ENCODE measurements at regions not wholly inside any gene's neighbourhood (a gene's known extent, or its start where the extent isn't known, plus 50 kb on each side); places are given as distances from the start of the nearest gene placed in this dataset.

DNA sequence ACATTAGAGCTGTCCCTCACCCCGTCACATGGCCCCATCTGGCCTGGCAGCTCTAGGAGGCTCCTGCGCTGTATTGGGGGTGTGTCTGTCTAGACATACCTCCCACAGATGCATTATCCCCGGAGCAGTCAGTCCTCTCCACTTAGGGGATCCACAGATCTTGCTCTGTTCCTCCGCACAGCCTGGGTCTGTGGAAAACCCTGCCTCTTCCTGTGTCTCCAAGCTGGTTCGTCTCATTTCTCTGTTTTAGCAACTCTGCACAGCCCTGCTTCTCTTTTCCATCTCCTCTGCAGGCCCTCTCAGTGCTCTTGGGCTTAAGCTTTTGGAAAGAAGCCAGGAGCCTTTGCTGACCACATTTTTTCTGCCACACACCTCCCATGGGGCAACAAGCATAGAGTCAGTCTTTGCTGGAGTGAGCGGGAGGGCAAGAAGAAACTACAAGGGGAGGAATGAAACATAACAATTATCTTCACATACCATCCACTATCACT lies 241.5 kb downstream of the FOXD2 start:
- no peak overlapping the region for H3K4me3 ChIP-seq (ENCODE audit: low read depth, low read length, poor library complexity, severe bottlenecking)

DNA sequence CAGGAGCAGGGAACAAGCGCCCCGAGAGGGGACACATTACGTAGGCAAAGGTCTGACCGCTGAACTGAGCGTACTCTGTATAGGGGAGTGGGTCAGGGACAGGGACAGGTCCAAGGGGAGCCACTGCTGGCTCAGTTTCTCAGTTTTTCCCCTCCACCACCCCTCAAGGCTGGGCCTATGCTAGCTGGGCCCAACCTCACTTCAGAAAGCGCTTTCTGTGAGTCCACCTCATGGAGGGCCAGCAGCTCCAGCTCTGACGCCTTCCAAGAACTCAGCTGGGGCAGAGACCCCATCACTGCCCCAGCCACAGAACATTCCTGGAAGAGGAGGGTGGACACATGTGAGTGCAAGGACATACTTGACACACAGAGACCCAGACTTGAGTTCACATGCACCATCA lies 242.0 kb downstream of the FOXD2 start:
- no peaks in the 10 kb centered on the region for H3K9me2 ChIP-seq (ENCODE audit: low read depth, low read length)
- H3K4me1 ChIP-seq (ENCODE audit: insufficient read depth, low read length, severe bottlenecking), result no peaks in the 10 kb centered on the region
- H2AFZ ChIP-seq (ENCODE audit: low read length), result no peak overlapping the region
- no peak overlapping the region for H3K27ac ChIP-seq (ENCODE audit: low read depth, low read length, poor library complexity, severe bottlenecking)
- no peak overlapping the region for H3K4me2 ChIP-seq (ENCODE audit: low read length)
- no peak overlapping the region for H3K4me3 ChIP-seq (ENCODE audit: low read depth, low read length, poor library complexity, severe bottlenecking)
- H3K36me3 ChIP-seq (ENCODE audit: insufficient read depth, low read length), result no peaks in the 10 kb centered on the region
- TF ChIP-seq, protein P1, sequence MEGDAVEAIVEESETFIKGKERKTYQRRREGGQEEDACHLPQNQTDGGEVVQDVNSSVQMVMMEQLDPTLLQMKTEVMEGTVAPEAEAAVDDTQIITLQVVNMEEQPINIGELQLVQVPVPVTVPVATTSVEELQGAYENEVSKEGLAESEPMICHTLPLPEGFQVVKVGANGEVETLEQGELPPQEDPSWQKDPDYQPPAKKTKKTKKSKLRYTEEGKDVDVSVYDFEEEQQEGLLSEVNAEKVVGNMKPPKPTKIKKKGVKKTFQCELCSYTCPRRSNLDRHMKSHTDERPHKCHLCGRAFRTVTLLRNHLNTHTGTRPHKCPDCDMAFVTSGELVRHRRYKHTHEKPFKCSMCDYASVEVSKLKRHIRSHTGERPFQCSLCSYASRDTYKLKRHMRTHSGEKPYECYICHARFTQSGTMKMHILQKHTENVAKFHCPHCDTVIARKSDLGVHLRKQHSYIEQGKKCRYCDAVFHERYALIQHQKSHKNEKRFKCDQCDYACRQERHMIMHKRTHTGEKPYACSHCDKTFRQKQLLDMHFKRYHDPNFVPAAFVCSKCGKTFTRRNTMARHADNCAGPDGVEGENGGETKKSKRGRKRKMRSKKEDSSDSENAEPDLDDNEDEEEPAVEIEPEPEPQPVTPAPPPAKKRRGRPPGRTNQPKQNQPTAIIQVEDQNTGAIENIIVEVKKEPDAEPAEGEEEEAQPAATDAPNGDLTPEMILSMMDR (IDR thresholded peaks at IDR 0.05; ENCODE audit: low read length), result no peak
- H3K9ac ChIP-seq (ENCODE audit: low read length), result no peak overlapping the region
- H3K9me3 ChIP-seq (ENCODE audit: low read length), result no peaks in the 10 kb centered on the region
- no peaks in the 10 kb centered on the region for H4K20me1 ChIP-seq (ENCODE audit: insufficient read depth, low read length)
- no peaks in the 10 kb centered on the region for H3F3A ChIP-seq (ENCODE audit: insufficient read depth, low read length)
- H3K79me2 ChIP-seq (ENCODE audit: insufficient read depth, low read length), result no peaks in the 10 kb centered on the region
- H3K27me3 ChIP-seq (ENCODE audit: insufficient read depth, low read length), result no peaks in the 10 kb centered on the region

More for the DNA sequence above, 241.5 kb downstream of the FOXD2 start:
- H3K36me3 ChIP-seq (ENCODE audit: insufficient read depth, low read length), result no peaks in the 10 kb centered on the region
- TF ChIP-seq EZH2 (IDR thresholded peaks at IDR 0.05; ENCODE audit: borderline replicate concordance, low read length), result no peak
- TF ChIP-seq, protein P1 (IDR thresholded peaks at IDR 0.05; ENCODE audit: low read length), result no peak
- H3K4me2 ChIP-seq (ENCODE audit: low read length), result no peak overlapping the region
- H3F3A ChIP-seq (ENCODE audit: insufficient read depth, low read length), result no peaks in the 10 kb centered on the region
- no peak overlapping the region for H3K9ac ChIP-seq (ENCODE audit: low read length)
- no peaks in the 10 kb centered on the region for H3K27me3 ChIP-seq (ENCODE audit: insufficient read depth, low read length)
- no peaks in the 10 kb centered on the region for H3K9me2 ChIP-seq (ENCODE audit: low read depth, low read length)
- H3K27ac ChIP-seq (ENCODE audit: low read depth, low read length, poor library complexity, severe bottlenecking), result no peak overlapping the region
- H3K9me3 ChIP-seq (ENCODE audit: low read length), result no peaks in the 10 kb centered on the region
- H3K79me2 ChIP-seq (ENCODE audit: insufficient read depth, low read length), result no peaks in the 10 kb centered on the region
- H4K20me1 ChIP-seq (ENCODE audit: insufficient read depth, low read length), result no peaks in the 10 kb centered on the region
- no peak overlapping the region for H2AFZ ChIP-seq (ENCODE audit: low read length)
- H3K4me1 ChIP-seq (ENCODE audit: insufficient read depth, low read length, severe bottlenecking), result no peaks in the 10 kb centered on the region

DNA sequence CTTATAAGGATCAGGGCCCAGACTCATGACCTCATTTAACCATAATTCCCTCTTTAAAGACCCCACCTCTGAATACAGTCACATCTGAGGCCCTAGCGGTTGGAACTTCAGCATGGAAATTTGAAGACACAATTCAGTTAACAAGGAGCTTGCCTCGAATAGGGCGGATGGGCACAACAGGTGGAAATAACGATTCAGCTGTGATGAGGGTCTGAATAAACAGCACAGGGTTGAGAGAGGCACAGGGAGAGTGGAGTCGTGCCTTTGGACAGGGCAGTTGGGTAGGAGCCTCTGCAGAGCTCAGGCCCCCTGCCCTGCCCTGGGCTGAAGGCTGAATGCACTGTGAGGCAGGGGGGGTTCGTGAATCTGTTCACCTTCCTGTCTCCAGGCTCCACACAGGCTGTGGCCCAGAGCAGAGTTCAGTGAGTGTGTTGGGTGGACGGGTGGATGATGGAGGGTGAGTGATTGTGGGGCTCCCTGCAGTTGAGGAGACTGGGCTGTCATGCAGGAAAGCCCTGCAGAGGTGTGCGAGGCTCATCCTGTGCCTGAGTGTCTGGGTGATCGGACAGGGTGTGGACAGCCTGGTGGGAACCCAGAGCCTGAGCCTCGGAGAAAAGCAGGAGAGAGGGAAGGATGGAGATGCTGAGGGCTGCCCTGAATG lies 243.1 kb downstream of the FOXD2 start:
- H3K27ac ChIP-seq (ENCODE audit: low read depth, low read length, poor library complexity, severe bottlenecking), result no peak overlapping the region
- H3K4me1 ChIP-seq (ENCODE audit: insufficient read depth, low read length, severe bottlenecking), result no peaks in the 10 kb centered on the region
- H3K79me2 ChIP-seq (ENCODE audit: insufficient read depth, low read length), result no peaks in the 10 kb centered on the region
- no peaks in the 10 kb centered on the region for H3K9me2 ChIP-seq (ENCODE audit: low read depth, low read length)
- H3K9me3 ChIP-seq (ENCODE audit: low read length), result no peaks in the 10 kb centered on the region
- H4K20me1 ChIP-seq (ENCODE audit: insufficient read depth, low read length), result no peaks in the 10 kb centered on the region
- no peaks in the 10 kb centered on the region for H3F3A ChIP-seq (ENCODE audit: insufficient read depth, low read length)
- no peak for TF ChIP-seq EZH2 (IDR thresholded peaks at IDR 0.05; ENCODE audit: borderline replicate concordance, low read length)
- TF ChIP-seq, protein P1 (IDR thresholded peaks at IDR 0.05; ENCODE audit: low read length), result no peak
- no peak overlapping the region for H2AFZ ChIP-seq (ENCODE audit: low read length)
- no peak overlapping the region for H3K4me2 ChIP-seq (ENCODE audit: low read length)
- H3K27me3 ChIP-seq (ENCODE audit: insufficient read depth, low read length), result no peaks in the 10 kb centered on the region
- H3K4me3 ChIP-seq (ENCODE audit: low read depth, low read length, poor library complexity, severe bottlenecking), result no peak overlapping the region
- no peaks in the 10 kb centered on the region for H3K36me3 ChIP-seq (ENCODE audit: insufficient read depth, low read length)
- H3K9ac ChIP-seq (ENCODE audit: low read length), result no peak overlapping the region

Measured in OCI-LY1 (cell line).